Upper lobe of left lung (tissue), 4 donors: ENCODE measurements at regions not wholly inside any gene's neighbourhood (a gene's known extent, or its start where the extent isn't known, plus 50 kb on each side); places are given as distances from the start of the nearest gene placed in this dataset.

Source experiments
- EP300 ChIP-seq, 4 donors: sonication (generic); formaldehyde crosslinking; IDR thresholded peaks; one replicate each; pipeline ENCODE4 v1.5.1; 2017; ENCODE audit warnings: antibody characterized with exemption in 4 of 4, control low read depth in 2 of 4
- POLR2A ChIP-seq, 4 donors: fragments of 450-650 bp; IDR thresholded peaks; one replicate each; pipeline ENCODE4 v1.5.1; 2016 to 2017; ENCODE audit warnings: antibody characterized with exemption in 4 of 4, mild to moderate bottlenecking in 2 of 4
- TF ChIP-seq, protein P1 (sequence below), 6 experiments: fragments of 450-650 bp in 4 of 6; fragments of 200-600 bp in 2 of 6; sonication (generic) in 2 of 6; IDR thresholded peaks; one replicate each; pipeline ENCODE4 v1.5.1; 2016 to 2019; ENCODE audit warnings: antibody characterized with exemption in 6 of 6

GRCh38 chr7:106415433-106415832 lies 130.7 kb upstream of the NAMPT start:
- TF ChIP-seq POLR2A (IDR thresholded peaks at IDR 0.05), result no peak
- TF ChIP-seq, protein P1, sequence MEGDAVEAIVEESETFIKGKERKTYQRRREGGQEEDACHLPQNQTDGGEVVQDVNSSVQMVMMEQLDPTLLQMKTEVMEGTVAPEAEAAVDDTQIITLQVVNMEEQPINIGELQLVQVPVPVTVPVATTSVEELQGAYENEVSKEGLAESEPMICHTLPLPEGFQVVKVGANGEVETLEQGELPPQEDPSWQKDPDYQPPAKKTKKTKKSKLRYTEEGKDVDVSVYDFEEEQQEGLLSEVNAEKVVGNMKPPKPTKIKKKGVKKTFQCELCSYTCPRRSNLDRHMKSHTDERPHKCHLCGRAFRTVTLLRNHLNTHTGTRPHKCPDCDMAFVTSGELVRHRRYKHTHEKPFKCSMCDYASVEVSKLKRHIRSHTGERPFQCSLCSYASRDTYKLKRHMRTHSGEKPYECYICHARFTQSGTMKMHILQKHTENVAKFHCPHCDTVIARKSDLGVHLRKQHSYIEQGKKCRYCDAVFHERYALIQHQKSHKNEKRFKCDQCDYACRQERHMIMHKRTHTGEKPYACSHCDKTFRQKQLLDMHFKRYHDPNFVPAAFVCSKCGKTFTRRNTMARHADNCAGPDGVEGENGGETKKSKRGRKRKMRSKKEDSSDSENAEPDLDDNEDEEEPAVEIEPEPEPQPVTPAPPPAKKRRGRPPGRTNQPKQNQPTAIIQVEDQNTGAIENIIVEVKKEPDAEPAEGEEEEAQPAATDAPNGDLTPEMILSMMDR (IDR thresholded peaks at IDR 0.05), result no peak
- no peak for TF ChIP-seq EP300 (IDR thresholded peaks at IDR 0.05)
